GM12878 (cell line): ENCODE measurements at regions not wholly inside any gene's neighbourhood (a gene's known extent, or its start where the extent isn't known, plus 50 kb on each side); places are given as distances from the start of the nearest gene placed in this dataset.

Experiments used
- ATAC-seq: fragments of 200-7000 bp; cut with Tn5 transposase; 3 replicates; pipeline ENCODE4 v1.9.1; 2020; ENCODE audit warnings: mild to moderate bottlenecking, moderate library complexity
- BruUV-seq: library from RNA; stranded (reverse); fragments of 400-500 nt; replicated peaks from 2 replicates; lab custom pipeline; 2021; lab: Mats Ljungman, UMichigan
- CTCF ChIA-PET: fragments of 300-600 bp; sonication (Branson Sonifier 250); formaldehyde crosslinking; extraction: SDS; loops from one replicate; lab custom pipeline; 2021; ENCODE audit warnings: inconsistent platforms; lab: Yijun Ruan, JAX
- POLR2A ChIA-PET: fragments of 350-600 bp; formaldehyde crosslinking; extraction: SDS; loops from one replicate; lab custom pipeline; 2021; ENCODE audit warnings: inconsistent platforms; lab: Charles Lee
- RAD21 ChIA-PET: fragments of 300-600 bp; sonication (Branson Sonifier 250); formaldehyde crosslinking; loops from one replicate; lab custom pipeline; 2023; ENCODE audit warnings: antibody characterized with exemption; ENCODE audit not compliant: unreplicated experiment; lab: Charles Lee
- SMC1A ChIA-PET: fragments of 300-600 bp; sonication (Branson Sonifier 250); formaldehyde crosslinking; loops from one replicate; lab custom pipeline; 2023; ENCODE audit not compliant: unreplicated experiment, uncharacterized antibody; lab: Charles Lee
- DNase-seq: peaks from one replicate; pipeline ENCODE4 v3.0.0-alpha.2; 2011; ENCODE audit warnings: low read depth, low spot score
- FAIRE-seq: peaks from 3 replicates; lab custom pipeline; 2011; peaks lifted over from hg19 to GRCh38; lab: Jason Lieb, UNC
- H2AFZ ChIP-seq: 2 replicates; pipeline ENCODE4 v1.6.0; 2011; ENCODE audit warnings: low read depth, low read length, control low read depth; ENCODE audit not compliant: control insufficient read depth
- H3K27ac ChIP-seq: 2 replicates; pipeline ENCODE4 v1.5.1; 2011; ENCODE audit warnings: control low read depth; ENCODE audit not compliant: control insufficient read depth, insufficient read depth
- H3K27me3 ChIP-seq, 2 experiments: replicated peaks in 1 of 2; 2 replicates each; pipeline versions ENCODE4 v1.6.0 to v1.6.1; 2011; ENCODE audit warnings: low read length in 1 of 2; ENCODE audit not compliant: control insufficient read depth in 2 of 2, insufficient read depth in 2 of 2
- H3K36me3 ChIP-seq, 2 experiments: 2 replicates each; pipeline ENCODE4 v1.5.1; 2011; ENCODE audit warnings: low read length in 1 of 2; ENCODE audit not compliant: control insufficient read depth in 2 of 2, insufficient read depth in 2 of 2
- H3K4me1 ChIP-seq: 2 replicates; pipeline ENCODE4 v1.6.1; 2011; ENCODE audit warnings: mild to moderate bottlenecking, low read length, moderate library complexity, mixed read lengths; ENCODE audit not compliant: control insufficient read depth, insufficient read depth
- H3K4me2 ChIP-seq: 2 replicates; pipeline ENCODE4 v1.6.0; 2011; ENCODE audit warnings: control low read depth; ENCODE audit not compliant: control insufficient read depth, insufficient read depth
- H3K4me3 ChIP-seq: fragments of 200-600 bp; sonication (generic); 2 replicates; pipeline ENCODE4 v1.5.1; 2016
- H3K79me2 ChIP-seq: 2 replicates; pipeline ENCODE4 v1.6.0; 2011; ENCODE audit warnings: low read length; ENCODE audit not compliant: control insufficient read depth, insufficient read depth
- H3K9ac ChIP-seq: 2 replicates; pipeline ENCODE4 v1.8.0; 2011; ENCODE audit warnings: low read length, control low read depth, mixed read lengths; ENCODE audit not compliant: control insufficient read depth, insufficient read depth
- H3K9me3 ChIP-seq: replicated peaks from 3 replicates; pipeline ENCODE4 v1.5.1; 2011; ENCODE audit warnings: mild to moderate bottlenecking, low read length; ENCODE audit not compliant: control insufficient read depth, insufficient read depth
- H4K20me1 ChIP-seq: 2 replicates; pipeline ENCODE4 v1.6.0; 2011; ENCODE audit not compliant: control insufficient read depth, insufficient read depth
- BCL11A ChIP-seq: IDR thresholded peaks from 2 replicates; pipeline ENCODE4 v1.6.1; 2011; ENCODE audit warnings: low read depth, low read length
- BRCA1 ChIP-seq: IDR thresholded peaks from 2 replicates; pipeline ENCODE4 v1.6.1; 2011; ENCODE audit warnings: low read depth, low read length, improper control_type of control experiment
- CREB1 ChIP-seq: IDR thresholded peaks from 2 replicates; pipeline ENCODE4 v1.6.1; 2012; ENCODE audit warnings: low read depth, mild to moderate bottlenecking, inconsistent platforms
- ESRRA ChIP-seq: IDR thresholded peaks from 2 replicates; pipeline ENCODE4 v1.6.1; 2012; ENCODE audit warnings: mild to moderate bottlenecking, low read length, improper control_type of control experiment
- EZH2 ChIP-seq: IDR thresholded peaks from 2 replicates; pipeline ENCODE4 v1.6.1; 2012; ENCODE audit warnings: low read depth, mild to moderate bottlenecking, control low read depth, inconsistent platforms, low read length, borderline replicate concordance; ENCODE audit not compliant: control insufficient read depth
- FOXK2 ChIP-seq: fragments of 450-650 bp; IDR thresholded peaks from 2 replicates; pipeline ENCODE4 v1.6.1; 2017; ENCODE audit warnings: mild to moderate bottlenecking, moderate library complexity
- JUNB ChIP-seq: IDR thresholded peaks from 2 replicates; pipeline ENCODE4 v1.6.1; 2016; ENCODE audit warnings: antibody characterized with exemption, mild to moderate bottlenecking
- NR2F1 ChIP-seq: fragments of 450-650 bp; conservative IDR thresholded peaks from 2 replicates; pipeline ENCODE4 v1.6.1; 2017; ENCODE audit warnings: mild to moderate bottlenecking
- NRF1 ChIP-seq: conservative IDR thresholded peaks from 2 replicates; pipeline ENCODE4 v1.6.1; 2011; ENCODE audit warnings: mild to moderate bottlenecking, low read depth, low read length, improper control_type of control experiment
- PAX8 ChIP-seq: fragments of 450-650 bp; IDR thresholded peaks from 2 replicates; pipeline ENCODE4 v1.6.1; 2017; ENCODE audit warnings: mild to moderate bottlenecking, moderate library complexity
- SIN3A ChIP-seq: IDR thresholded peaks from 2 replicates; pipeline ENCODE4 v1.6.1; 2012; ENCODE audit warnings: low read depth, low read length, improper control_type of control experiment
- SKIL ChIP-seq: fragments of 450-650 bp; IDR thresholded peaks from 2 replicates; pipeline ENCODE4 v1.6.1; 2017; ENCODE audit warnings: mild to moderate bottlenecking, low read depth, inconsistent platforms; ENCODE audit not compliant: poor library complexity, severe bottlenecking
- SMARCA5 ChIP-seq: fragments of 450-650 bp; IDR thresholded peaks from 2 replicates; pipeline ENCODE4 v1.6.1; 2017; ENCODE audit warnings: mild to moderate bottlenecking
- SP1 ChIP-seq: IDR thresholded peaks from one replicate; pipeline ENCODE4 v1.6.1; 2011; ENCODE audit warnings: low read depth, low read length
- SREBF2 ChIP-seq: IDR thresholded peaks from 2 replicates; pipeline ENCODE4 v1.6.1; 2012; ENCODE audit warnings: mild to moderate bottlenecking, low read length
- SUPT20H ChIP-seq: IDR thresholded peaks from 2 replicates; pipeline ENCODE4 v1.6.1; 2011; ENCODE audit warnings: low read depth, mild to moderate bottlenecking, low read length, moderate library complexity, borderline replicate concordance; ENCODE audit not compliant: control insufficient read depth
- ZBTB11 ChIP-seq: fragments of 450-650 bp; formaldehyde crosslinking; IDR thresholded peaks from 2 replicates; pipeline ENCODE4 v1.5.0; 2022; ENCODE audit warnings: mild to moderate bottlenecking, missing genetic modification characterization
- ZNF207 ChIP-seq: fragments of 450-650 bp; IDR thresholded peaks from 2 replicates; pipeline ENCODE4 v1.6.1; 2014; ENCODE audit warnings: antibody characterized with exemption, mild to moderate bottlenecking, borderline replicate concordance
- ZNF24 ChIP-seq: fragments of 450-650 bp; IDR thresholded peaks from 2 replicates; pipeline ENCODE4 v1.6.1; 2017; ENCODE audit warnings: antibody characterized with exemption, mild to moderate bottlenecking
- WGBS: methylation state at CpG from one replicate; pipeline ENCODE4 v1.1.6; 2016; ENCODE audit warnings: low lambda C conversion rate; ENCODE audit not compliant: insufficient replicate concordance, insufficient coverage; ENCODE audit errors: missing lambda C conversion rate; 5-methylcytosine and 5-hydroxymethylcytosine counted together
- in situ Hi-C: fragments of 300-500 bp; cut with MboI; formaldehyde crosslinking; loops from 9 replicates; pipeline ENCODE4 v1.14.3; 2018; ENCODE audit warnings: mixed read lengths
- intact Hi-C: fragments of 100-400 bp; cut with micrococcal nuclease; formaldehyde crosslinking; loops from one replicate; pipeline ENCODE4 v1.14.2; 2022; ENCODE audit not compliant: unreplicated experiment
- TF ChIP-seq, protein P1 (sequence below): fragments of 450-650 bp; IDR thresholded peaks from 2 replicates; pipeline ENCODE4 v1.6.1; 2014; ENCODE audit warnings: mild to moderate bottlenecking

- no peak for TF ChIP-seq PAX8
- TF ChIP-seq NRF1, result no peak
- TF ChIP-seq SP1, result no peak
- TF ChIP-seq FOXK2, result no peak
- TF ChIP-seq ZNF207, result no peak
- TF ChIP-seq SIN3A, result no peak
- TF ChIP-seq BCL11A, result no peak
- no peak for TF ChIP-seq BRCA1
- no peak for TF ChIP-seq ZBTB11
- TF ChIP-seq CREB1, result no peak
- TF ChIP-seq, all 136 proteins: peak for 0
These were observed 363.1 kb upstream of the RBFOX1 start (continued) for GRCh38 chr16:6969594-6969993.

DNA sequence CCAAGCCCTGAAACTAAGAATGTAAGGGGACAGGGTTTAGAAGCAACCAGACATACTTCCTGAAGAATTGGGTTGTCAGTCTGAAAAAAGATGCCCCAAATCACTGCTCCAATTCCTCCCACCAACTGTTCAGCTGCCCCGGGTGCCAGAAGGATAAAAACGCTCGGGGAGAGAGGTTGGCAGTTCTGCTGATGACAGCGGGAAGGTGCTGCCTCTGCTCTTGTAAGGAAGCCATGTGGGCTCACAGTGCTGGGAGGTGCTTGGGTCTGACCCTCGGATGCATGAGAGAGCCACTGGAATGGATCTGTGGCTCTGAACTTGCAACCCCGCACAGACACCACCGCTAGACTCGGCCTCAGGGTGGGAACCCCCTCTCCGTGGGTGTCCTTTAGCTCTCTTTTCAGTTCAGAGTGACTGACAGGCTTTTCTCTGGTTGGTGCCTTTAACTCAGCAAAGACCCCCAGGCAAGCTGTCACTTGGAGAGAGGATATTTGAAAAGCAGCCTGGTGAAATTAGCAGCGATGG, 364.8 kb upstream of the RBFOX1 start:
- Histone ChIP-seq H3K36me3 (no peaks in the 10 kb centered on the region), H2AFZ (no peak overlapping the region), H3K4me2 (no peak overlapping the region), H3K27ac (no peak overlapping the region), H3K79me2 (no peaks in the 10 kb centered on the region), H3K9ac (no peak overlapping the region), H3K4me3 (no peak overlapping the region), H3K27me3 (no peaks in the 10 kb centered on the region), H3K9me3 (no peaks in the 10 kb centered on the region), H3K4me1 (no peaks in the 10 kb centered on the region), H4K20me1 (no peaks in the 10 kb centered on the region)
- POLR2A ChIA-PET, result no interaction called here
- DNase-seq (no peak), ATAC-seq (no peak), FAIRE-seq (no peak)
- intact Hi-C loops (no loop called here), in situ Hi-C loops (no loop called here)
- CTCF ChIA-PET, result no interaction called here
- WGBS, result 2% methylated on average over 9 of the region's 10 CpGs
- SMC1A ChIA-PET, result no interaction called here
- RAD21 ChIA-PET, result no interaction called here
- no TSS peak for BruUV-seq
- no peak for TF ChIP-seq SKIL
- TF ChIP-seq, protein P1, sequence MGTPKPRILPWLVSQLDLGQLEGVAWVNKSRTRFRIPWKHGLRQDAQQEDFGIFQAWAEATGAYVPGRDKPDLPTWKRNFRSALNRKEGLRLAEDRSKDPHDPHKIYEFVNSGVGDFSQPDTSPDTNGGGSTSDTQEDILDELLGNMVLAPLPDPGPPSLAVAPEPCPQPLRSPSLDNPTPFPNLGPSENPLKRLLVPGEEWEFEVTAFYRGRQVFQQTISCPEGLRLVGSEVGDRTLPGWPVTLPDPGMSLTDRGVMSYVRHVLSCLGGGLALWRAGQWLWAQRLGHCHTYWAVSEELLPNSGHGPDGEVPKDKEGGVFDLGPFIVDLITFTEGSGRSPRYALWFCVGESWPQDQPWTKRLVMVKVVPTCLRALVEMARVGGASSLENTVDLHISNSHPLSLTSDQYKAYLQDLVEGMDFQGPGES, result no peak
- TF ChIP-seq SREBF2, result no peak
- no peak for TF ChIP-seq ZNF24
- TF ChIP-seq JUNB, result no peak
- no peak for TF ChIP-seq SUPT20H
- TF ChIP-seq SMARCA5, result no peak
- no peak for TF ChIP-seq EZH2
- TF ChIP-seq NR2F1, result no peak
- no peak for TF ChIP-seq ESRRA
